Mesenchymal stem cell (in vitro differentiated cells and primary cell): ENCODE measurements at regions not wholly inside any gene's neighbourhood (a gene's known extent, or its start where the extent isn't known, plus 50 kb on each side); places are given as distances from the start of the nearest gene placed in this dataset.

Experiments used
- DNase-seq: peaks from one replicate; pipeline ENCODE4 v3.0.0-alpha.2; 2013
- H2AFZ ChIP-seq: one replicate; pipeline ENCODE4 v1.6.1; 2013; ENCODE audit warnings: low read depth, mild to moderate bottlenecking, control low read depth, inconsistent platforms, low read length, moderate library complexity
- H2AK5ac ChIP-seq: 2 replicates; pipeline ENCODE4 v1.6.1; 2013; ENCODE audit warnings: low read length, moderate library complexity, mild to moderate bottlenecking, inconsistent platforms; ENCODE audit not compliant: severe bottlenecking
- H2BK120ac ChIP-seq: one replicate; pipeline ENCODE4 v1.6.1; 2013; ENCODE audit warnings: low read depth, mild to moderate bottlenecking, inconsistent platforms, low read length, moderate library complexity
- H2BK12ac ChIP-seq, 2 experiments: one replicate each; pipeline ENCODE4 v1.6.1; 2013; ENCODE audit warnings: inconsistent platforms in 2 of 2, low read length in 2 of 2, mild to moderate bottlenecking in 2 of 2, moderate library complexity in 2 of 2, control low read depth in 1 of 2
- H2BK15ac ChIP-seq: one replicate; pipeline ENCODE4 v1.6.1; 2013; ENCODE audit warnings: mild to moderate bottlenecking, low read depth, inconsistent platforms; ENCODE audit not compliant: poor library complexity, severe bottlenecking
- H2BK5ac ChIP-seq: 2 replicates; pipeline ENCODE4 v1.6.1; 2013; ENCODE audit warnings: low read depth, mild to moderate bottlenecking, low read length, control low read depth, inconsistent platforms; ENCODE audit not compliant: poor library complexity, severe bottlenecking
- H3K14ac ChIP-seq, 2 experiments: one replicate each; pipeline ENCODE4 v1.6.1; 2013; ENCODE audit warnings: inconsistent platforms in 2 of 2, low read length in 2 of 2, control low read depth in 1 of 2, mild to moderate bottlenecking in 1 of 2, moderate library complexity in 1 of 2
- H3K18ac ChIP-seq, 2 experiments: one replicate each; pipeline ENCODE4 v1.6.1; 2013; ENCODE audit warnings: inconsistent platforms in 2 of 2, low read length in 2 of 2, control low read depth in 1 of 2, low read depth in 1 of 2, mild to moderate bottlenecking in 1 of 2
- H3K23ac ChIP-seq, 2 experiments: one replicate each; pipeline ENCODE4 v1.6.1; 2013; ENCODE audit warnings: inconsistent platforms in 2 of 2, low read length in 2 of 2, mild to moderate bottlenecking in 2 of 2, moderate library complexity in 2 of 2, control low read depth in 1 of 2
- H3K27ac ChIP-seq: 2 replicates; pipeline ENCODE4 v1.5.1; 2013; ENCODE audit warnings: mild to moderate bottlenecking, moderate library complexity, low read length, control low read depth, inconsistent platforms; ENCODE audit not compliant: poor library complexity, severe bottlenecking
- H3K27me3 ChIP-seq, 2 experiments: 2 replicates each; pipeline versions ENCODE4 v1.6.1 to v1.7.0; 2013; ENCODE audit warnings: low read length in 2 of 2, mild to moderate bottlenecking in 2 of 2, moderate library complexity in 2 of 2, control low read depth in 1 of 2, inconsistent platforms in 1 of 2; ENCODE audit not compliant: control insufficient read depth in 1 of 2, insufficient read depth in 1 of 2
- H3K36me3 ChIP-seq, 2 experiments: 2 replicates each; pipeline versions ENCODE4 v1.6.1 to v1.7.0; 2013; ENCODE audit warnings: low read length in 2 of 2, control low read depth in 1 of 2, inconsistent platforms in 1 of 2, low read depth in 1 of 2, mild to moderate bottlenecking in 1 of 2; ENCODE audit not compliant: insufficient read depth in 2 of 2, control insufficient read depth in 1 of 2
- H3K4ac ChIP-seq, 2 experiments: one replicate each; pipeline ENCODE4 v1.6.1; 2013; ENCODE audit warnings: inconsistent platforms in 2 of 2, low read length in 2 of 2, mild to moderate bottlenecking in 2 of 2, moderate library complexity in 2 of 2, control low read depth in 1 of 2, low read depth in 1 of 2
- H3K4me1 ChIP-seq: 2 replicates; pipeline ENCODE4 v1.6.1; 2013; ENCODE audit warnings: low read depth, low read length, control low read depth; ENCODE audit not compliant: control insufficient read depth, insufficient read depth
- H3K4me2 ChIP-seq: 2 replicates; pipeline ENCODE4 v1.6.1; 2013; ENCODE audit warnings: low read length, mild to moderate bottlenecking, inconsistent platforms; ENCODE audit not compliant: poor library complexity, severe bottlenecking
- H3K4me3 ChIP-seq, 2 experiments: 2 replicates each; pipeline versions ENCODE4 v1.5.1 to v1.7.0; 2013; ENCODE audit warnings: low read length in 2 of 2, mild to moderate bottlenecking in 2 of 2, control low read depth in 1 of 2, low read depth in 1 of 2; ENCODE audit not compliant: insufficient read depth in 1 of 2
- H3K79me1 ChIP-seq: replicated peaks from 2 replicates; pipeline ENCODE4 v1.6.1; 2013; ENCODE audit warnings: mild to moderate bottlenecking, control low read depth, low read length, inconsistent platforms; ENCODE audit not compliant: poor library complexity, severe bottlenecking
- H3K9ac ChIP-seq: 2 replicates; pipeline ENCODE4 v1.7.0; 2013; ENCODE audit warnings: mild to moderate bottlenecking, low read length, moderate library complexity
- H3K9me3 ChIP-seq: 2 replicates; pipeline ENCODE4 v1.7.0; 2013; ENCODE audit warnings: mild to moderate bottlenecking, low read length; ENCODE audit not compliant: control insufficient read depth
- H4K8ac ChIP-seq: one replicate; pipeline ENCODE4 v1.6.1; 2013; ENCODE audit warnings: inconsistent platforms, mild to moderate bottlenecking, low read length, moderate library complexity
- H4K91ac ChIP-seq: one replicate; pipeline ENCODE4 v1.6.1; 2013; ENCODE audit warnings: mild to moderate bottlenecking, low read length, inconsistent platforms
- WGBS: methylation state at CpG from one replicate; pipeline ENCODE4 v1.1.7; 2013; ENCODE audit warnings: mixed read lengths; 5-methylcytosine and 5-hydroxymethylcytosine counted together

DNA sequence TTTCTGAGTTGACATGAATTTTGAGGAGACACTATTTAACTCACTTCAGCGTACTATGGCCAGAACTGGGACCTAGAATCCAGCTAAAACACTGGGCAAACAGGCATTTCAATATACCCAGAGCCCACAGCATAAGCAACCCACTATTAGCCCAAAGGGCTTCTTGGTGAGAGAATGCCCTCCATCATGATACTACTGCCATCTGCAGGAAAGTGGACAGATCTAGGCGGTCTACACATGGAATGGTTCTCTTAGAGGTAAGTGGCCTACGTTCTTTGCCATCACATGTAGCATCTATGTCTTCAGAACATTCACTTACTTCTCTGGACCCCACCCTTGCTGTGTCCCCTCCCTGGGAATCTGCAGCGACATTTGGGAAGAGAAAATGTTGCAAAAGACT, 181.3 kb upstream of the LINC00305 start:
- Histone ChIP-seq H3K27ac (no peak overlapping the region), H3K14ac (no peak overlapping the region), H3K9ac (no peak overlapping the region), H3K4ac (no peak overlapping the region), H3K79me1 (no peaks in the 10 kb centered on the region), H2AFZ (no peak overlapping the region), H3K9me3 (no peaks in the 10 kb centered on the region), H2BK120ac (no peak overlapping the region), H3K18ac (no peak overlapping the region), H3K36me3 (no peaks in the 10 kb centered on the region), H2AK5ac (no peak overlapping the region), H4K8ac (no peak overlapping the region), H3K23ac (no peak overlapping the region), H3K4me3 (no peak overlapping the region), H2BK12ac (no peak overlapping the region), H3K4me1 (no peaks in the 10 kb centered on the region), H3K4me2 (no peak overlapping the region), H2BK5ac (no peak overlapping the region), H4K91ac (no peak overlapping the region), H3K27me3 (no peaks in the 10 kb centered on the region), H2BK15ac (no peak overlapping the region)
- WGBS = 59% methylated on average over 1 of the region's 4 CpGs
- peak; percentile 0 for DNase-seq

- Histone ChIP-seq H2BK15ac (no peak overlapping the region), H3K27me3 (no peaks in the 10 kb centered on the region), H4K8ac (no peak overlapping the region), H3K27ac (no peak overlapping the region), H3K23ac (no peak overlapping the region), H3K4me2 (no peak overlapping the region), H2BK120ac (no peak overlapping the region), H4K91ac (no peak overlapping the region), H2BK12ac (no peak overlapping the region), H2AFZ (no peak overlapping the region), H3K4me3 (no peak overlapping the region), H3K18ac (no peak overlapping the region), H2BK5ac (no peak overlapping the region), H3K14ac (no peak overlapping the region), H3K9ac (no peak overlapping the region), H3K4ac (no peak overlapping the region), H3K79me1 (no peaks in the 10 kb centered on the region), H3K36me3 (no peaks in the 10 kb centered on the region), H3K4me1 (no peaks in the 10 kb centered on the region), H2AK5ac (no peak overlapping the region), H3K9me3 (peaks cover 5% of the 10 kb centered on the region)
- no peak for DNase-seq
- 58% methylated on average over 1 of the region's 1 CpG for WGBS
Measured at GRCh38 chr18:64322189-64322588, 173.3 kb upstream of the LINC00305 start.

- no peak overlapping the region for H2BK12ac ChIP-seq
- WGBS = 75% methylated on average over 1 of the region's 1 CpG
- H2BK120ac ChIP-seq = no peak overlapping the region
- no peak overlapping the region for H3K27ac ChIP-seq
- no peak overlapping the region for H4K8ac ChIP-seq
- no peak for DNase-seq
- no peak overlapping the region for H2BK5ac ChIP-seq
- no peak overlapping the region for H4K91ac ChIP-seq
- H3K4me2 ChIP-seq = no peak overlapping the region
- no peaks in the 10 kb centered on the region for H3K4me1 ChIP-seq
- no peak overlapping the region for H2AK5ac ChIP-seq
- H3K27me3 ChIP-seq = no peaks in the 10 kb centered on the region
- no peak overlapping the region for H2BK15ac ChIP-seq
- no peaks in the 10 kb centered on the region for H3K79me1 ChIP-seq
- H3K4me3 ChIP-seq = no peak overlapping the region
- peaks cover 6% of the 10 kb centered on the region for H3K9me3 ChIP-seq
- no peak overlapping the region for H2AFZ ChIP-seq
- no peaks in the 10 kb centered on the region for H3K36me3 ChIP-seq
- H3K14ac ChIP-seq = no peak overlapping the region
- no peak overlapping the region for H3K4ac ChIP-seq
- no peak overlapping the region for H3K18ac ChIP-seq
- no peak overlapping the region for H3K23ac ChIP-seq
- H3K9ac ChIP-seq = no peak overlapping the region
Measured at GRCh38 chr18:64318547-64318946, 169.7 kb upstream of the LINC00305 start.

DNA sequence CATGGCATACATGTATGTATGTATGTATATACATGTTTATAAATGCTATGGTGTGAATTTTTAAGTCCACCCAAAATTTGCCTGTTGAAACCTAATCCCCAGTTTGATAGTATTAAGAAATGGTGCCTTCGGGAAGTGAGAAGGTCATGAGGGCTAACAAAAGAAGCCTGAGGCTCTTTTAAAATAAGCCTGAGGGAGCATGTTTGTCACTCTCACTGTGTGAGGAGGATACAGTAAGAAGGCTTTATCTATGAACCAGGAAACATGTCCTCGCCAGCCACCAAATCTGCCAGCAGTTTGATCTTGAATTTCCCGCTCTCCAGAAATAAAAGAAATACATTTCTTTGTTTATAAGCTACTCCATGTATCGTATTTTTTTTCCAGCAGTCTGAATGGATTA, 163.0 kb upstream of the LINC00305 start:
- WGBS = 94% methylated on average over 1 of the region's 4 CpGs
- no peaks in the 10 kb centered on the region for H3K9me3 ChIP-seq
- H3K23ac ChIP-seq = no peak overlapping the region

More for the DNA sequence above, 163.0 kb upstream of the LINC00305 start:
- Histone ChIP-seq H3K36me3 (no peaks in the 10 kb centered on the region), H3K14ac (no peak overlapping the region), H3K4me3 (no peak overlapping the region), H2BK12ac (no peak overlapping the region), H3K27me3 (no peaks in the 10 kb centered on the region), H3K79me1 (no peaks in the 10 kb centered on the region), H2BK120ac (no peak overlapping the region), H2BK5ac (no peak overlapping the region), H2AFZ (no peak overlapping the region), H4K91ac (no peak overlapping the region), H3K18ac (no peak overlapping the region), H3K4ac (no peak overlapping the region), H2AK5ac (no peak overlapping the region), H3K9ac (no peak overlapping the region), H3K4me1 (no peaks in the 10 kb centered on the region), H2BK15ac (no peak overlapping the region), H3K27ac (no peak overlapping the region), H3K4me2 (no peak overlapping the region), H4K8ac (no peak overlapping the region)
- DNase-seq = no peak
